Left colon (tissue), 2 donors: ENCODE measurements at regions not wholly inside any gene's neighbourhood (a gene's known extent, or its start where the extent isn't known, plus 50 kb on each side); places are given as distances from the start of the nearest gene placed in this dataset.

ENCODE experiments used
- ATAC-seq: fragments of 200-7000 bp; cut with Tn5 transposase; one replicate; pipeline ENCODE4 v1.9.1; 2020; ENCODE audit warnings: mild to moderate bottlenecking, moderate library complexity
- DNase-seq, 2 donors: peaks; one replicate each; pipeline ENCODE4 v3.0.0-alpha.2; 2020
- intact Hi-C, 2 donors: fragments of 100-400 bp; cut with DNase I in 1 of 2; cut with micrococcal nuclease in 1 of 2; formaldehyde crosslinking; loops; one replicate each; pipeline versions ENCODE4 v1.11.2 to v1.14.0; 2022; cut with DNase I, micrococcal nuclease
- donor health status: DM: no; HTN: no; CAD: no.
- donor health status: DM: yes; HTN: yes; CAD: no.

GRCh38 chr1:55575571-55576279 is 360.6 kb upstream of the USP24 start:
- DNase-seq (peak in 1 of 2 donors; percentile 20), ATAC-seq (no peak)
- intact Hi-C loops, result no loop called here

DNA sequence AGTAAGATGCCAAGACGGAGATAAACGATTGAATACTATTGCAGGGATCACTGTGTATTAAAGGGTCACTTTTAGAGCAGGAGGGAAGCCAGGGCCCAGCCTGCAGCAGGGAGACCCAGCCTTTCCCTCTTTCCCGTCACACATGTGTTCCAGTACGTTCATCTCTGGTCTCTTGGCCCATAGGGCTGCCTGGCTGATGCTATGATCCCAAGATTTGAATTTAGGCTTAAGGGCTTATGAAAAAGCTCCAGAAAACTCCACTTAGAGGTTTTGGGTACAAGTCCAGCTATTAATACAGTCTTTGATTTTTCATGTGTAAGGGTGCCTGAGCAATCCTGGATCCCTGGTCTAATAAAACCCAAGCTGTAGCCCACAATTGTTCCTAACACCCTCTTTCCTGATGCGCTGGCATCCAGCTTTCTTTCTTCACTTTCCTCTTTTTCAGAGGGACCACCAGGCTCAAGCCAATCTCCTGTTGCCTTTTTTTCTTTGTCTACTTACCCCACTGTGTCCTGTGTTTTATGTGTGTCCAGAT is 359.6 kb upstream of the USP24 start:
- DNase-seq (no peak), ATAC-seq (no peak)
- intact Hi-C loops, result no loop called here

GRCh38 chr1:55572878-55573734 is 357.9 kb upstream of the USP24 start:
- DNase-seq (no peak), ATAC-seq (no peak)
- intact Hi-C loops, result no loop called here

DNA sequence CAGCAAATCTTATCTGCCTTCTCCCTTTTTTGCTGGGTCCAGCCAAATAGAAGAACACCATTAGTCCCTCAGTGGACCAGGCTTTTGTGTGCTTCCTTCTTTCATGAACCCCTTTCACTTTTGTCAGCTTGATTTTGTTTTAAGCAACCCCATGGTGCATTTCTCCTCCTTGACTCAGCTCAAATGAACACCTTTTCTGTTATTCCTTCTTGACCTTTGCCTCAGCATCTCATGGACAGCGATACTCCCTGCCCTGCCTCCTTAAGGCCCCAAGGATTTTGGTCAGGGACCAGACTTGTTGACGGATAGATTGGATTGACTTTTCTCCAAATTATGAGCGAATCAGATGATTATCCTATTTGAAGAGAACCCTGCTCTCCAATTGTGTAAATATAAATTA is 356.6 kb upstream of the USP24 start:
- intact Hi-C loops, result no loop called here
- DNase-seq, result no peak
- ATAC-seq, result no peak

GRCh38 chr1:55569417-55569816 is 354.3 kb upstream of the USP24 start:
- intact Hi-C loops, result no loop called here
- DNase-seq (no peak), ATAC-seq (no peak)

GRCh38 chr1:55568732-55569131 is 353.6 kb upstream of the USP24 start:
- no peak for ATAC-seq
- intact Hi-C loops, result no loop called here
- no peak for DNase-seq

DNA sequence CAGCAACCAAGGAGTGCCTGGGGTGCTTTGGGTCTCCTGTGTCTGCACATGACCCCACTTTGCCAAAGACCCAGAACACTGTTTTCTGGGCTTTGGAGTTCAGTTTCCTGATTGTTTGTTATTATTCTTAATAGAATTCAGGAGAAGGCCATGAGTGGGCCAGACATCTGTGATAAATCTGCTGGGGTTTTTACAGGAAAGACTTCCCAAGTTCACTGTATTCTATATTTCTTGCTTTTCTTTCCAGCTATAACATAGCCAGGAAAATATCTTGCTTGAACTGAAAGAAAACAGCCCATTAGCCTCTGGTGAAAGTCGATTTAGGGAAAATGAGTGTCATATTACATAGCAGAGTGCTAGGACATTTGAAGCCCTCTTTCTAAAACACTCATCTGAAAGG is 345.1 kb upstream of the USP24 start:
- no peak for ATAC-seq
- no peak for DNase-seq
- intact Hi-C loops, result no loop called here

- intact Hi-C loops, result no loop called here
- ATAC-seq (no peak), DNase-seq (no peak)
Measured at GRCh38 chr1:55559842-55560241, 344.7 kb upstream of the USP24 start.

GRCh38 chr1:55559161-55559611 is 344.0 kb upstream of the USP24 start:
- intact Hi-C loops, result no loop called here
- no peak for ATAC-seq
- DNase-seq, result no peak

GRCh38 chr1:55558515-55558914 is 343.4 kb upstream of the USP24 start:
- ATAC-seq (no peak), DNase-seq (no peak)
- intact Hi-C loops, result no loop called here

- intact Hi-C loops, result no loop called here
- ATAC-seq (no peak), DNase-seq (no peak)
Measured at GRCh38 chr1:55555956-55556725, 341.0 kb upstream of the USP24 start.

GRCh38 chr1:55554611-55555010 is 339.4 kb upstream of the USP24 start:
- ATAC-seq (no peak), DNase-seq (no peak)
- intact Hi-C loops, result no loop called here

GRCh38 chr1:55552636-55553035 is 337.5 kb upstream of the USP24 start:
- DNase-seq, result no peak
- intact Hi-C loops, result no loop called here
- peak; percentile 91 for ATAC-seq

DNA sequence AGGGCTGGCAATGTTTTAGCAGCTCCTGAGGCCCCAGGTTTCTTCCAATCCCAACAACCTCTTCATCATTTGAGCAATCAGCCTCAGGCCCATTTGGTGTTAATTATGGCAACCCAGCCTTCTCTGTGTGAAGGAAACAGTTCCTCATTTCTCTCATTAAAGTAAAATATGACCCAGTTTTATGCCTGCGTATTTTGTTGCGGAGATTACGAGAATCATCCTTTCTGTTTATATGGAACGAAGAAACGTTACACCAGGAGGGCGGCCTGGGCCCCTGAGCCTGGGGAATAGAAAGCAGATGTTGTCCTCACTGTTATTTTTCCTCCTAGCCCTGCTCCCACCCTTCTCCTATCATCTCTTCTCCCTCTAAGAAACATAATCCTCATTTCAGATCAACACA is 332.2 kb upstream of the USP24 start:
- no peak for ATAC-seq
- intact Hi-C loops, result no loop called here
- DNase-seq, result no peak

- intact Hi-C loops, result no loop called here
- no peak for ATAC-seq
Measured at GRCh38 chr1:55546553-55546952, 331.4 kb upstream of the USP24 start.

GRCh38 chr1:55544826-55545225 is 329.7 kb upstream of the USP24 start:
- intact Hi-C loops, result no loop called here
- no peak for DNase-seq
- ATAC-seq, result no peak

More at GRCh38 chr1:55546553-55546952, 331.4 kb upstream of the USP24 start:
- DNase-seq, result no peak

DNA sequence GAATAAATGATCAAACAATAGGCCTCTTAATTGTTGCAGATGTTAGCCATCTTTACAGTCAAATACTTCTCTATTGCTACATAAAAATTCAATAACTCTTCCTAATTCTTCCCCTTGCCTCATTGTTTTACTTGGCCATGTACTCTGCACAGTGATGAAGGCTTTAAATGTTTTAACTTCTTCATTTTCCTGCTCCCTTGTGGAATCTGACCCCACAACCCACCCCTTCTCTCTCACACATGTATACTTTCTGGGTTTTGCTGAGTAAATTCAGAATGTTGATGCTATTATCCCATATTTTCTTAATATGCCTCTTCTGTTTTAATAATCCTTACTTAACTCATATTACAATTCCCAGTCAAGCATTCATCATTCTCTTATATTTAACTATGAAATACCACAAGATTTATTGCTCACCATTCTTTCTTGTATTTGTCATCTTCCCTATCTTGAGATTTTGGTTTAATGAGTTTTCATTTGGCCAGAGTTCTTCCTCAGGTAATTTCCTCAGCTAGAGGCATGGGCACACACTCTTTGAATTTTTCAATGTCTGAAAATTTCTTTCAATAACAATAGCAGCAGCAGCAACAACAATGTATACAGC is 327.8 kb upstream of the USP24 start:
- DNase-seq (no peak), ATAC-seq (no peak)
- intact Hi-C loops, result no loop called here

- DNase-seq, result no peak
- intact Hi-C loops, result no loop called here
- ATAC-seq, result no peak
Measured at GRCh38 chr1:55541296-55541695, 326.1 kb upstream of the USP24 start.
